Inferior parietal cortex (tissue), 1 donor: ENCODE measurements at regions not wholly inside any gene's neighbourhood (a gene's known extent, or its start where the extent isn't known, plus 50 kb on each side); places are given as distances from the start of the nearest gene placed in this dataset.

Experiments used
- DNase-seq: peaks from one replicate; pipeline ENCODE4 v3.0.0-alpha.2; 2016; ENCODE audit errors: extremely low spot score

- no peak for DNase-seq
Measured at GRCh38 chr10:111811517-111811916, 372.0 kb downstream of the GPAM start.

- DNase-seq, result no peak
Measured at GRCh38 chr10:111820471-111820870, 363.1 kb downstream of the GPAM start.

GRCh38 chr10:111821871-111822270 is 361.7 kb downstream of the GPAM start:
- peak; percentile 72 for DNase-seq

- DNase-seq, result no peak
Measured at GRCh38 chr10:111822661-111823060, 360.9 kb downstream of the GPAM start.

- DNase-seq, result no peak
Measured at GRCh38 chr10:111824128-111824527, 359.4 kb downstream of the GPAM start.

GRCh38 chr10:111830359-111830758 is 353.2 kb downstream of the GPAM start:
- DNase-seq, result no peak

GRCh38 chr10:111831058-111831457 is 352.5 kb downstream of the GPAM start:
- DNase-seq, result no peak

- no peak for DNase-seq
Measured at GRCh38 chr10:111833251-111833650, 350.3 kb downstream of the GPAM start.

- no peak for DNase-seq
Measured at GRCh38 chr10:111835574-111835973, 348.0 kb downstream of the GPAM start.

GRCh38 chr10:111836064-111836463 is 347.5 kb downstream of the GPAM start:
- no peak for DNase-seq

- DNase-seq, result no peak
Measured at GRCh38 chr10:111836571-111836970, 347.0 kb downstream of the GPAM start.

- peak; percentile 47 for DNase-seq
Measured at GRCh38 chr10:111837086-111837485, 346.5 kb downstream of the GPAM start.

GRCh38 chr10:111837985-111838384 is 345.6 kb downstream of the GPAM start:
- no peak for DNase-seq

- no peak for DNase-seq
Measured at GRCh38 chr10:111840546-111840945, 343.0 kb downstream of the GPAM start.

GRCh38 chr10:111852801-111853200 is 330.8 kb downstream of the GPAM start:
- DNase-seq, result no peak

GRCh38 chr10:111856631-111857030 is 326.9 kb downstream of the GPAM start:
- DNase-seq, result peak; percentile 34

GRCh38 chr10:111865550-111865949 is 318.0 kb downstream of the GPAM start:
- no peak for DNase-seq

GRCh38 chr10:111871458-111871857 is 312.1 kb downstream of the GPAM start:
- DNase-seq, result no peak

- no peak for DNase-seq
Measured at GRCh38 chr10:111872591-111872990, 311.0 kb downstream of the GPAM start.

- DNase-seq, result no peak
Measured at GRCh38 chr10:111873041-111873440, 310.5 kb downstream of the GPAM start.

- DNase-seq, result no peak
Measured at GRCh38 chr10:111873621-111874135, 309.9 kb downstream of the GPAM start.

GRCh38 chr10:111874576-111874975 is 309.0 kb downstream of the GPAM start:
- no peak for DNase-seq

GRCh38 chr10:111875725-111876124 is 307.8 kb downstream of the GPAM start:
- no peak for DNase-seq

GRCh38 chr10:111877258-111877657 is 306.3 kb downstream of the GPAM start:
- no peak for DNase-seq
